Left lung (tissue), 4 donors: ENCODE measurements at regions not wholly inside any gene's neighbourhood (a gene's known extent, or its start where the extent isn't known, plus 50 kb on each side); places are given as distances from the start of the nearest gene placed in this dataset.
A peak's percentile ranks its signal among the peaks of the same experiment; 100 is the strongest.

Source experiments
- ATAC-seq: fragments of 200-7000 bp; cut with Tn5 transposase; one replicate; pipeline ENCODE4 v1.9.1; 2020; ENCODE audit warnings: moderate library complexity
- DNase-seq, 4 donors: peaks; one replicate each; pipeline ENCODE4 v3.0.0-alpha.2; 2013 to 2020
- H3K27ac ChIP-seq, 2 donors: fragments of 200-600 bp; sonication (generic) in 1 of 2; one replicate each; pipeline versions ENCODE4 v1.5.0 to v1.8.0; 2020 to 2021
- H3K27me3 ChIP-seq, 2 donors: fragments of 200-600 bp; sonication (generic) in 1 of 2; one replicate each; pipeline versions ENCODE4 v1.5.0 to v1.8.0; 2020 to 2021
- H3K36me3 ChIP-seq, 2 donors: fragments of 200-600 bp; sonication (generic) in 1 of 2; one replicate each; pipeline versions ENCODE4 v1.5.0 to v1.8.0; 2020 to 2021
- H3K4me1 ChIP-seq, 2 donors: fragments of 200-600 bp; one replicate each; pipeline ENCODE4 v1.8.0; 2021
- H3K4me3 ChIP-seq, 2 donors: fragments of 200-600 bp; sonication (generic) in 1 of 2; one replicate each; pipeline versions ENCODE4 v1.5.0 to v1.8.0; 2020 to 2021; ENCODE audit warnings: mild to moderate bottlenecking in 1 of 2
- H3K9me3 ChIP-seq, 2 donors: fragments of 200-600 bp; sonication (generic) in 1 of 2; one replicate each; pipeline versions ENCODE4 v1.5.0 to v1.8.0; 2020 to 2021
- CTCF ChIP-seq, 2 donors: fragments of 200-600 bp; sonication (generic) in 1 of 2; IDR thresholded peaks; one replicate each; pipeline versions ENCODE4 v1.5.0 to v1.8.0; 2021; ENCODE audit warnings: antibody characterized with exemption in 2 of 2
- intact Hi-C, 2 donors: fragments of 100-400 bp; cut with DNase I; formaldehyde crosslinking; loops; one replicate each; pipeline versions ENCODE4 v1.11.2 to v1.14.2; 2022
- donor health status: DM: no; HTN: yes; CAD: no.
- donor health status: DM: no; HTN: no; CAD: no.

GRCh38 chr10:6918305-6918704 is 338.2 kb upstream of the PRKCQ start:
- Histone ChIP-seq H3K36me3 (no peaks in the 10 kb centered on the region), H3K27ac (no peak overlapping the region), H3K4me3 (no peak overlapping the region), H3K9me3 (no peaks in the 10 kb centered on the region), H3K4me1 (peaks cover 0 to 15% of the 10 kb centered on the region in 2 donors), H3K27me3 (peaks cover 0 to 11% of the 10 kb centered on the region in 2 donors)
- DNase-seq (peak in 2 of 4 donors; percentile 42 to 64), ATAC-seq (peak; percentile 44)
- intact Hi-C loops, result loop anchor here in 1 of 2 donors (10.0 kb wide), 1 partner anchor 496 kb away; the partner anchor contains the start of gene SFMBT2
- peak; percentile 40 to 57 for TF ChIP-seq CTCF (IDR thresholded peaks at IDR 0.05)

GRCh38 chr10:6917125-6917524 is 337.0 kb upstream of the PRKCQ start:
- peaks cover 0 to 15% of the 10 kb centered on the region in 2 donors for H3K4me1 ChIP-seq
- H3K27me3 ChIP-seq, result peaks cover 0 to 11% of the 10 kb centered on the region in 2 donors
- H3K36me3 ChIP-seq, result no peaks in the 10 kb centered on the region
- intact Hi-C loops, result loop anchor here in 1 of 2 donors (10.0 kb wide), 1 partner anchor 498 kb away; the partner anchor contains the start of gene SFMBT2
- no peak for TF ChIP-seq CTCF (IDR thresholded peaks at IDR 0.05)
- H3K27ac ChIP-seq, result no peak overlapping the region
- DNase-seq, result no peak
- ATAC-seq, result no peak
- H3K4me3 ChIP-seq, result no peak overlapping the region
- no peaks in the 10 kb centered on the region for H3K9me3 ChIP-seq

GRCh38 chr10:6916601-6917000 is 336.5 kb upstream of the PRKCQ start:
- peaks cover 0 to 15% of the 10 kb centered on the region in 2 donors for H3K4me1 ChIP-seq
- H3K4me3 ChIP-seq, result no peak overlapping the region
- no peaks in the 10 kb centered on the region for H3K36me3 ChIP-seq
- H3K9me3 ChIP-seq, result no peaks in the 10 kb centered on the region
- H3K27me3 ChIP-seq, result peaks cover 0 to 11% of the 10 kb centered on the region in 2 donors
- intact Hi-C loops, result loop anchor here in 1 of 2 donors (10.0 kb wide), 1 partner anchor 498 kb away; the partner anchor contains the start of gene SFMBT2
- no peak overlapping the region for H3K27ac ChIP-seq
- no peak for ATAC-seq
- DNase-seq, result no peak
- TF ChIP-seq CTCF (IDR thresholded peaks at IDR 0.05), result no peak

- ATAC-seq (no peak), DNase-seq (no peak)
- intact Hi-C loops, result loop anchor here in 1 of 2 donors (10.0 kb wide), 1 partner anchor 499 kb away; the partner anchor contains the start of gene SFMBT2
- Histone ChIP-seq H3K27ac (no peak overlapping the region), H3K4me1 (peaks cover 0 to 13% of the 10 kb centered on the region in 2 donors), H3K4me3 (no peak overlapping the region), H3K27me3 (peaks cover 0 to 3% of the 10 kb centered on the region in 2 donors), H3K36me3 (no peaks in the 10 kb centered on the region), H3K9me3 (no peaks in the 10 kb centered on the region)
- TF ChIP-seq CTCF (IDR thresholded peaks at IDR 0.05), result no peak
Observed at GRCh38 chr10:6915307-6915706, 335.2 kb upstream of the PRKCQ start.

GRCh38 chr10:6912929-6913328 is 332.9 kb upstream of the PRKCQ start:
- H3K9me3 ChIP-seq, result no peaks in the 10 kb centered on the region
- no peak overlapping the region for H3K4me3 ChIP-seq
- no peaks in the 10 kb centered on the region for H3K27me3 ChIP-seq
- ATAC-seq (peak; percentile 27), DNase-seq (no peak)
- no peak overlapping the region for H3K27ac ChIP-seq
- intact Hi-C loops, result loop anchor here in 1 of 2 donors (10.0 kb wide), 1 partner anchor 502 kb away; the partner anchor contains the start of gene SFMBT2
- H3K36me3 ChIP-seq, result no peaks in the 10 kb centered on the region
- no peak for TF ChIP-seq CTCF (IDR thresholded peaks at IDR 0.05)
- H3K4me1 ChIP-seq, result peaks cover 0 to 6% of the 10 kb centered on the region in 2 donors
